ENCODE measurements at regions not wholly inside any gene's neighbourhood (a gene's known extent, or its start where the extent isn't known, plus 50 kb on each side); places are given as distances from the start of the nearest gene placed in this dataset.

- Histone ChIP-seq H4K20me1 (ENCODE audit: low read length) (no peaks in the 10 kb centered on the region), H3K36me3 (ENCODE audit: low read depth, low read length) (no peaks in the 10 kb centered on the region), H3K79me2 (ENCODE audit: low read length) (no peaks in the 10 kb centered on the region), H3K27ac (ENCODE audit: low read length) (no peak overlapping the region), H3K9ac (ENCODE audit: low read length) (no peak overlapping the region), H3K9me3 (ENCODE audit: low read length) (no peaks in the 10 kb centered on the region), H3K4me3 (ENCODE audit: low read length) (no peak overlapping the region), H3K27me3 (ENCODE audit: low read length) (no peaks in the 10 kb centered on the region), H2AFZ (ENCODE audit: low read length) (no peak overlapping the region), H3K4me1 (ENCODE audit: insufficient read depth, low read length) (no peaks in the 10 kb centered on the region), H3K9me2 (replicated peaks; ENCODE audit: low read length) (no peaks in the 10 kb centered on the region), H3K4me2 (ENCODE audit: low read length) (no peak overlapping the region), H3F3A (ENCODE audit: low read length, unreplicated experiment) (no peaks in the 10 kb centered on the region)
- TF ChIP-seq EZH2 (IDR thresholded peaks at IDR 0.05; ENCODE audit: low read length, unreplicated experiment) = no peak
- TF ChIP-seq CTCF (conservative IDR thresholded peaks at IDR 0.05; ENCODE audit: low read depth, low read length) = no peak
- TF ChIP-seq EZH2phosphoT487 (IDR thresholded peaks at IDR 0.05; ENCODE audit: borderline replicate concordance, low read length) = no peak
- DNase-seq (no peak), ATAC-seq (no peak)
- BruUV-seq (replicated peaks) = no TSS peak
- CTCF ChIA-PET = no interaction called here
- POLR2A ChIA-PET (ENCODE audit: unreplicated experiment) = no interaction called here
- intact Hi-C loops (cut with micrococcal nuclease) = no loop called here
Observed at GRCh38 chr3:178310949-178311348, 225.3 kb upstream of the KCNMB2 start.

GRCh38 chr3:178313716-178314115, 222.5 kb upstream of the KCNMB2 start:
- Histone ChIP-seq H3K4me2 (ENCODE audit: low read length) (no peak overlapping the region), H3K36me3 (ENCODE audit: low read depth, low read length) (no peaks in the 10 kb centered on the region), H3K9me2 (replicated peaks; ENCODE audit: low read length) (no peaks in the 10 kb centered on the region), H3K9ac (ENCODE audit: low read length) (no peak overlapping the region), H3K27me3 (ENCODE audit: low read length) (no peaks in the 10 kb centered on the region), H3K4me3 (ENCODE audit: low read length) (no peak overlapping the region), H3K9me3 (ENCODE audit: low read length) (no peaks in the 10 kb centered on the region), H3F3A (ENCODE audit: low read length, unreplicated experiment) (no peaks in the 10 kb centered on the region), H3K79me2 (ENCODE audit: low read length) (no peaks in the 10 kb centered on the region), H3K27ac (ENCODE audit: low read length) (no peak overlapping the region), H4K20me1 (ENCODE audit: low read length) (no peaks in the 10 kb centered on the region), H2AFZ (ENCODE audit: low read length) (no peak overlapping the region), H3K4me1 (ENCODE audit: insufficient read depth, low read length) (no peaks in the 10 kb centered on the region)
- DNase-seq (no peak), ATAC-seq (no peak)
- no peak for TF ChIP-seq EZH2 (IDR thresholded peaks at IDR 0.05; ENCODE audit: low read length, unreplicated experiment)
- no peak for TF ChIP-seq EZH2phosphoT487 (IDR thresholded peaks at IDR 0.05; ENCODE audit: borderline replicate concordance, low read length)
- TF ChIP-seq CTCF (conservative IDR thresholded peaks at IDR 0.05; ENCODE audit: low read depth, low read length) = no peak
- POLR2A ChIA-PET (ENCODE audit: unreplicated experiment) = no interaction called here
- CTCF ChIA-PET = no interaction called here
- intact Hi-C loops (cut with micrococcal nuclease) = no loop called here
- no TSS peak for BruUV-seq (replicated peaks)

- H3K9me2 ChIP-seq (replicated peaks; ENCODE audit: low read length) = no peaks in the 10 kb centered on the region
- no peaks in the 10 kb centered on the region for H3K4me1 ChIP-seq (ENCODE audit: insufficient read depth, low read length)
- ATAC-seq (no peak), DNase-seq (no peak)
- H3K4me3 ChIP-seq (ENCODE audit: low read length) = no peak overlapping the region
- no peak overlapping the region for H3K27ac ChIP-seq (ENCODE audit: low read length)
- TF ChIP-seq EZH2 (IDR thresholded peaks at IDR 0.05; ENCODE audit: low read length, unreplicated experiment) (no peak), CTCF (conservative IDR thresholded peaks at IDR 0.05; ENCODE audit: low read depth, low read length) (no peak), EZH2phosphoT487 (IDR thresholded peaks at IDR 0.05; ENCODE audit: borderline replicate concordance, low read length) (no peak)
- no peak overlapping the region for H3K9ac ChIP-seq (ENCODE audit: low read length)
- no peaks in the 10 kb centered on the region for H3F3A ChIP-seq (ENCODE audit: low read length, unreplicated experiment)
- CTCF ChIA-PET = interaction anchor here (0.7 kb wide), 1 partner anchor 958 kb away, joined by 3 read pairs; no protein-coding TSS in a partner anchor
- no peaks in the 10 kb centered on the region for H3K36me3 ChIP-seq (ENCODE audit: low read depth, low read length)
- H3K9me3 ChIP-seq (ENCODE audit: low read length) = no peaks in the 10 kb centered on the region
- intact Hi-C loops (cut with micrococcal nuclease) = no loop called here
- POLR2A ChIA-PET (ENCODE audit: unreplicated experiment) = no interaction called here
- BruUV-seq (replicated peaks) = no TSS peak
- no peaks in the 10 kb centered on the region for H3K79me2 ChIP-seq (ENCODE audit: low read length)
- no peak overlapping the region for H3K4me2 ChIP-seq (ENCODE audit: low read length)
- no peak overlapping the region for H2AFZ ChIP-seq (ENCODE audit: low read length)
- no peaks in the 10 kb centered on the region for H3K27me3 ChIP-seq (ENCODE audit: low read length)
- no peaks in the 10 kb centered on the region for H4K20me1 ChIP-seq (ENCODE audit: low read length)
Observed at GRCh38 chr3:178318340-178318739, 217.9 kb upstream of the KCNMB2 start.

Data from PC-3 (cell line).